H1 (cell line): ENCODE measurements at regions not wholly inside any gene's neighbourhood (a gene's known extent, or its start where the extent isn't known, plus 50 kb on each side); places are given as distances from the start of the nearest gene placed in this dataset.

ENCODE experiments used
- CHD2 ChIP-seq: IDR thresholded peaks from 2 replicates; pipeline ENCODE4 v1.6.1; 2012; ENCODE audit warnings: low read length, improper control_type of control experiment
- POLR2A ChIP-seq, 2 experiments: IDR thresholded peaks; 1 replicate in 1 of 2; 2 replicates in 1 of 2; pipeline ENCODE4 v1.6.1; 2011; ENCODE audit warnings: low read depth in 2 of 2, low read length in 2 of 2, mild to moderate bottlenecking in 2 of 2; ENCODE audit errors: control extremely low read depth in 1 of 2
- TAF1 ChIP-seq: IDR thresholded peaks from 2 replicates; pipeline ENCODE4 v1.6.1; 2011; ENCODE audit warnings: mild to moderate bottlenecking, low read depth, low read length
- TEAD4 ChIP-seq: IDR thresholded peaks from 2 replicates; pipeline ENCODE4 v1.6.1; 2012; ENCODE audit warnings: low read depth, low read length, inconsistent platforms, mixed read lengths
- YY1 ChIP-seq: IDR thresholded peaks from 2 replicates; pipeline ENCODE4 v1.6.1; 2011; ENCODE audit warnings: low read depth, mild to moderate bottlenecking, low read length

GRCh38 chr10:129055225-129055624 lies 411.8 kb upstream of the MGMT start:
- no peak for TF ChIP-seq CHD2
- no peak for TF ChIP-seq YY1
- no peak for TF ChIP-seq TAF1
- no peak for TF ChIP-seq POLR2A (IDR thresholded peaks at IDR 0.05; ENCODE audit: control extremely low read depth in 1 of 2, low read depth in 2 of 2, low read length in 2 of 2)
- TF ChIP-seq TEAD4 = no peak
